Omental fat pad (tissue), 3 donors: ENCODE measurements at regions not wholly inside any gene's neighbourhood (a gene's known extent, or its start where the extent isn't known, plus 50 kb on each side); places are given as distances from the start of the nearest gene placed in this dataset.
"Not testable (repeated sequence)": the region's sequence is repeated elsewhere in the genome, so short reads cannot be mapped to it uniquely, and the experiment has no call there.

ENCODE experiments used
- ATAC-seq: fragments of 150-250 bp; one replicate; pipeline ENCODE4 v1.9.1; 2016; ENCODE audit warnings: mild to moderate bottlenecking, moderate library complexity; ENCODE audit not compliant: low FRiP score
- DNase-seq: peaks from one replicate; pipeline ENCODE4 v3.0.0-alpha.2; 2019; ENCODE audit warnings: low spot score
- CTCF ChIP-seq, 3 donors: fragments of 450-650 bp; IDR thresholded peaks; one replicate each; pipeline ENCODE4 v1.5.1; 2016 to 2017; ENCODE audit warnings: antibody characterized with exemption in 3 of 3, mild to moderate bottlenecking in 3 of 3, moderate library complexity in 2 of 3

GRCh38 chr9:23039402-23039801, 592.8 kb downstream of the DMRTA1 start:
- no peak for TF ChIP-seq CTCF (IDR thresholded peaks at IDR 0.05)
- ATAC-seq = no peak
- no peak for DNase-seq

- ATAC-seq = no peak
- TF ChIP-seq CTCF (IDR thresholded peaks at IDR 0.05) = no peak
- DNase-seq = no peak
These were observed 594.8 kb downstream of the DMRTA1 start for GRCh38 chr9:23041466-23041865.

GRCh38 chr9:23044549-23044948, 597.9 kb downstream of the DMRTA1 start:
- DNase-seq (no peak), ATAC-seq (no peak)
- TF ChIP-seq CTCF (IDR thresholded peaks at IDR 0.05) = no peak

GRCh38 chr9:23046026-23046425, 599.4 kb downstream of the DMRTA1 start:
- ATAC-seq, DNase-seq: not testable (repeated sequence)

GRCh38 chr9:23050548-23050947, 603.9 kb downstream of the DMRTA1 start:
- no peak for DNase-seq
- ATAC-seq = no peak
- no peak for TF ChIP-seq CTCF (IDR thresholded peaks at IDR 0.05)

GRCh38 chr9:23073136-23073535, 626.5 kb downstream of the DMRTA1 start:
- no peak for TF ChIP-seq CTCF (IDR thresholded peaks at IDR 0.05)
- ATAC-seq (no peak), DNase-seq (no peak)

GRCh38 chr9:23079798-23080197, 633.2 kb downstream of the DMRTA1 start:
- ATAC-seq (no peak), DNase-seq (no peak)
- TF ChIP-seq CTCF (IDR thresholded peaks at IDR 0.05) = no peak

GRCh38 chr9:23081377-23081776, 634.8 kb downstream of the DMRTA1 start:
- TF ChIP-seq CTCF (IDR thresholded peaks at IDR 0.05) = no peak
- DNase-seq = no peak
- ATAC-seq = no peak
